ENCODE measurements at regions not wholly inside any gene's neighbourhood (a gene's known extent, or its start where the extent isn't known, plus 50 kb on each side); places are given as distances from the start of the nearest gene placed in this dataset.

DNA sequence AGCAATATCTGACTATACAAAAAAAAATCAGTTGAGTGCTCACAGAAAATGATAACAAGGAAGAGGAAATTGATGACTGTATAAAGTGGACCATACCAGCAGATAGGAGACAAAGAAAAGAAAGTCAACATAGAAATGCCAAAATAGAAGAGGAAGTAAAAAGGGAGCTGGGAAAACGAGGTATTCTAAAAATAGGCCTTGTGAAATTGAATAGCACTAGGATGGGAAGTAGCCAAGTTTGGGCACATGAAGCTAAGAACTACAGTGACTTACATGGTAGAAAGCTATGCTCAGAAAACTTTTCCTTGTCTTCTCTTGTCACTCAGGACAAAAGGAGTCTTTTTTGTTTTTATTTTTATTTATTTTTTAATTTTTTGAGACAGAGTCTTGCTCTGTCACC is 76.2 kb upstream of the APBB1IP start:
- Histone ChIP-seq H3K36me3 (ENCODE audit: control insufficient read depth in 4 of 4, insufficient read depth in 3 of 4, low read depth in 1 of 4, low read length in 3 of 4) (no peaks in the 10 kb centered on the region), H3K4me1 (ENCODE audit: control insufficient read depth in 4 of 4, insufficient read depth in 4 of 4, low read length in 3 of 4) (no peaks in the 10 kb centered on the region), H3K27me3 (ENCODE audit: control insufficient read depth in 4 of 4, insufficient read depth in 4 of 4, low read length in 3 of 4) (no peaks in the 10 kb centered on the region), H3K9ac (ENCODE audit: low read depth in 1 of 2, low read length in 2 of 2) (no peak overlapping the region), H3K27ac (ENCODE audit: low read depth in 1 of 2, low read length in 2 of 2) (no peak overlapping the region), H3K4me3 (ENCODE audit: low read depth in 1 of 3, low read length in 3 of 3) (no peak overlapping the region), H3K9me3 (ENCODE audit: control insufficient read depth in 4 of 4, low read length in 3 of 4) (no peaks in the 10 kb centered on the region)
- no peak for TF ChIP-seq EGR1 (IDR thresholded peaks at IDR 0.05; ENCODE audit: low read depth in 2 of 2)
- no peak for TF ChIP-seq SP1 (IDR thresholded peaks at IDR 0.05)
- TF ChIP-seq, protein P1, sequence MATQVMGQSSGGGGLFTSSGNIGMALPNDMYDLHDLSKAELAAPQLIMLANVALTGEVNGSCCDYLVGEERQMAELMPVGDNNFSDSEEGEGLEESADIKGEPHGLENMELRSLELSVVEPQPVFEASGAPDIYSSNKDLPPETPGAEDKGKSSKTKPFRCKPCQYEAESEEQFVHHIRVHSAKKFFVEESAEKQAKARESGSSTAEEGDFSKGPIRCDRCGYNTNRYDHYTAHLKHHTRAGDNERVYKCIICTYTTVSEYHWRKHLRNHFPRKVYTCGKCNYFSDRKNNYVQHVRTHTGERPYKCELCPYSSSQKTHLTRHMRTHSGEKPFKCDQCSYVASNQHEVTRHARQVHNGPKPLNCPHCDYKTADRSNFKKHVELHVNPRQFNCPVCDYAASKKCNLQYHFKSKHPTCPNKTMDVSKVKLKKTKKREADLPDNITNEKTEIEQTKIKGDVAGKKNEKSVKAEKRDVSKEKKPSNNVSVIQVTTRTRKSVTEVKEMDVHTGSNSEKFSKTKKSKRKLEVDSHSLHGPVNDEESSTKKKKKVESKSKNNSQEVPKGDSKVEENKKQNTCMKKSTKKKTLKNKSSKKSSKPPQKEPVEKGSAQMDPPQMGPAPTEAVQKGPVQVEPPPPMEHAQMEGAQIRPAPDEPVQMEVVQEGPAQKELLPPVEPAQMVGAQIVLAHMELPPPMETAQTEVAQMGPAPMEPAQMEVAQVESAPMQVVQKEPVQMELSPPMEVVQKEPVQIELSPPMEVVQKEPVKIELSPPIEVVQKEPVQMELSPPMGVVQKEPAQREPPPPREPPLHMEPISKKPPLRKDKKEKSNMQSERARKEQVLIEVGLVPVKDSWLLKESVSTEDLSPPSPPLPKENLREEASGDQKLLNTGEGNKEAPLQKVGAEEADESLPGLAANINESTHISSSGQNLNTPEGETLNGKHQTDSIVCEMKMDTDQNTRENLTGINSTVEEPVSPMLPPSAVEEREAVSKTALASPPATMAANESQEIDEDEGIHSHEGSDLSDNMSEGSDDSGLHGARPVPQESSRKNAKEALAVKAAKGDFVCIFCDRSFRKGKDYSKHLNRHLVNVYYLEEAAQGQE (IDR thresholded peaks at IDR 0.05) = no peak
- no peak for TF ChIP-seq RAD21 (IDR thresholded peaks at IDR 0.05)
- no peak for TF ChIP-seq GABPA (IDR thresholded peaks at IDR 0.05 in 1 of 2, conservative IDR thresholded peaks at IDR 0.05 in 1 of 2)
- TF ChIP-seq FOXA2 (IDR thresholded peaks at IDR 0.05) = no peak
- no peak for TF ChIP-seq FOXA1 (IDR thresholded peaks at IDR 0.05)
- TF ChIP-seq, protein P2, sequence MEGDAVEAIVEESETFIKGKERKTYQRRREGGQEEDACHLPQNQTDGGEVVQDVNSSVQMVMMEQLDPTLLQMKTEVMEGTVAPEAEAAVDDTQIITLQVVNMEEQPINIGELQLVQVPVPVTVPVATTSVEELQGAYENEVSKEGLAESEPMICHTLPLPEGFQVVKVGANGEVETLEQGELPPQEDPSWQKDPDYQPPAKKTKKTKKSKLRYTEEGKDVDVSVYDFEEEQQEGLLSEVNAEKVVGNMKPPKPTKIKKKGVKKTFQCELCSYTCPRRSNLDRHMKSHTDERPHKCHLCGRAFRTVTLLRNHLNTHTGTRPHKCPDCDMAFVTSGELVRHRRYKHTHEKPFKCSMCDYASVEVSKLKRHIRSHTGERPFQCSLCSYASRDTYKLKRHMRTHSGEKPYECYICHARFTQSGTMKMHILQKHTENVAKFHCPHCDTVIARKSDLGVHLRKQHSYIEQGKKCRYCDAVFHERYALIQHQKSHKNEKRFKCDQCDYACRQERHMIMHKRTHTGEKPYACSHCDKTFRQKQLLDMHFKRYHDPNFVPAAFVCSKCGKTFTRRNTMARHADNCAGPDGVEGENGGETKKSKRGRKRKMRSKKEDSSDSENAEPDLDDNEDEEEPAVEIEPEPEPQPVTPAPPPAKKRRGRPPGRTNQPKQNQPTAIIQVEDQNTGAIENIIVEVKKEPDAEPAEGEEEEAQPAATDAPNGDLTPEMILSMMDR (IDR thresholded peaks at IDR 0.05; ENCODE audit: low read depth, low read length, missing input control) = no peak
- TF ChIP-seq TAF1 (conservative IDR thresholded peaks at IDR 0.05) = no peak
- no peak for TF ChIP-seq HNF4G (IDR thresholded peaks at IDR 0.05)
- no peak for TF ChIP-seq NR2F2 (IDR thresholded peaks at IDR 0.05)
- TF ChIP-seq, protein P3, sequence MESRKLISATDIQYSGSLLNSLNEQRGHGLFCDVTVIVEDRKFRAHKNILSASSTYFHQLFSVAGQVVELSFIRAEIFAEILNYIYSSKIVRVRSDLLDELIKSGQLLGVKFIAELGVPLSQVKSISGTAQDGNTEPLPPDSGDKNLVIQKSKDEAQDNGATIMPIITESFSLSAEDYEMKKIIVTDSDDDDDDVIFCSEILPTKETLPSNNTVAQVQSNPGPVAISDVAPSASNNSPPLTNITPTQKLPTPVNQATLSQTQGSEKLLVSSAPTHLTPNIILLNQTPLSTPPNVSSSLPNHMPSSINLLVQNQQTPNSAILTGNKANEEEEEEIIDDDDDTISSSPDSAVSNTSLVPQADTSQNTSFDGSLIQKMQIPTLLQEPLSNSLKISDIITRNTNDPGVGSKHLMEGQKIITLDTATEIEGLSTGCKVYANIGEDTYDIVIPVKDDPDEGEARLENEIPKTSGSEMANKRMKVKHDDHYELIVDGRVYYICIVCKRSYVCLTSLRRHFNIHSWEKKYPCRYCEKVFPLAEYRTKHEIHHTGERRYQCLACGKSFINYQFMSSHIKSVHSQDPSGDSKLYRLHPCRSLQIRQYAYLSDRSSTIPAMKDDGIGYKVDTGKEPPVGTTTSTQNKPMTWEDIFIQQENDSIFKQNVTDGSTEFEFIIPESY (IDR thresholded peaks at IDR 0.05) = no peak
- TF ChIP-seq, protein P4, sequence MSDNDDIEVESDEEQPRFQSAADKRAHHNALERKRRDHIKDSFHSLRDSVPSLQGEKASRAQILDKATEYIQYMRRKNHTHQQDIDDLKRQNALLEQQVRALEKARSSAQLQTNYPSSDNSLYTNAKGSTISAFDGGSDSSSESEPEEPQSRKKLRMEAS (IDR thresholded peaks at IDR 0.05) = no peak
- no peak for TF ChIP-seq HNF4A (conservative IDR thresholded peaks at IDR 0.05)
- TF ChIP-seq RXRA (IDR thresholded peaks at IDR 0.05) = no peak
- DNase-seq (ENCODE audit: low spot score) = no peak
- WGBS = 0% methylated on average over 1 of the region's 1 CpG

DNA sequence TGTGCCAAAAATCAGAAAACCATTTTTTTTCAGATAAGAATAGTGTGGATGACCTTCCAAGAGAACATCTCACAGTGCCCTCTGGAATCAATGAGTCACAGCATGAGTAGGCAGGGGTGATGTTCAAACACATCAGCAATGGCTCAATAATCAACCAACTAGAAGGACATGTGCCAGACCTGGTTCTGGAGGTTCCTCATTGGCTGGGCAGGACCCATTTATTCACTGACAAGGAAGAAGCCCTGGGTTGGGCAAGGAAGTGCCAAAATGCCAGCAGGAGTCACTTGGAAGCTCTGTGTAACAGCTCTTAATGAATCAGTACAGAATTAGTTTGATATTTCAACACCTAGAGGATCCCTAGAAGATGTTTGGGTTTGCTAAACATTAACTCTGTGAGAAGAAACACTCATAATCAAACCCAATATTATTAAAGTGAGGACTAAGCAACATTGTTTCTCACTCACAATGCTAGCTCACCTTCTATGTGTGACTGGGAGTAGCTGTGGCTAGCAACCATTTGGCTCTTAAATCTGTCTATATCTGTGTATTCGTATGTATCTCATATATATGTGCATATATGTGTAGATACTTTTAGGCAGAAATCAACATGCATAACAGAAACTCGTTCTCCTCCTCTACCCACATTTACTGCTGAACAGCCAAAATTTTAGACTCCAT is 72.3 kb upstream of the APBB1IP start:
- Histone ChIP-seq H3K27ac (ENCODE audit: low read depth in 1 of 2, low read length in 2 of 2) (no peak overlapping the region), H3K27me3 (ENCODE audit: control insufficient read depth in 4 of 4, insufficient read depth in 4 of 4, low read length in 3 of 4) (no peaks in the 10 kb centered on the region), H3K9ac (ENCODE audit: low read depth in 1 of 2, low read length in 2 of 2) (no peak overlapping the region), H3K36me3 (ENCODE audit: control insufficient read depth in 4 of 4, insufficient read depth in 3 of 4, low read depth in 1 of 4, low read length in 3 of 4) (no peaks in the 10 kb centered on the region), H3K4me1 (ENCODE audit: control insufficient read depth in 4 of 4, insufficient read depth in 4 of 4, low read length in 3 of 4) (no peaks in the 10 kb centered on the region), H3K9me3 (ENCODE audit: control insufficient read depth in 4 of 4, low read length in 3 of 4) (no peaks in the 10 kb centered on the region), H3K4me3 (ENCODE audit: low read depth in 1 of 3, low read length in 3 of 3) (no peak overlapping the region)
- 41% methylated on average over 2 of the region's 2 CpGs for WGBS
- no peak for DNase-seq (ENCODE audit: low spot score)
- TF ChIP-seq FOXA2 (IDR thresholded peaks at IDR 0.05) = no peak
- peak in 1 of 2 donors; percentile 36 for TF ChIP-seq HNF4A (conservative IDR thresholded peaks at IDR 0.05)
- no peak for TF ChIP-seq HNF4G (IDR thresholded peaks at IDR 0.05)
- no peak for TF ChIP-seq GABPA (IDR thresholded peaks at IDR 0.05 in 1 of 2, conservative IDR thresholded peaks at IDR 0.05 in 1 of 2)
- TF ChIP-seq, protein P5, sequence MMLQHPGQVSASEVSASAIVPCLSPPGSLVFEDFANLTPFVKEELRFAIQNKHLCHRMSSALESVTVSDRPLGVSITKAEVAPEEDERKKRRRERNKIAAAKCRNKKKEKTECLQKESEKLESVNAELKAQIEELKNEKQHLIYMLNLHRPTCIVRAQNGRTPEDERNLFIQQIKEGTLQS (IDR thresholded peaks at IDR 0.05) = peak; percentile 59
- TF ChIP-seq, protein P1 (IDR thresholded peaks at IDR 0.05) = no peak
- TF ChIP-seq EGR1 (IDR thresholded peaks at IDR 0.05; ENCODE audit: low read depth in 2 of 2) = no peak
- TF ChIP-seq, protein P2 (IDR thresholded peaks at IDR 0.05; ENCODE audit: low read depth, low read length, missing input control) = no peak
- no peak for TF ChIP-seq RAD21 (IDR thresholded peaks at IDR 0.05)
- TF ChIP-seq JUND (IDR thresholded peaks at IDR 0.05) = peak; percentile 77 to 89
